ENCODE measurements at regions not wholly inside any gene's neighbourhood (a gene's known extent, or its start where the extent isn't known, plus 50 kb on each side); places are given as distances from the start of the nearest gene placed in this dataset.

DNA sequence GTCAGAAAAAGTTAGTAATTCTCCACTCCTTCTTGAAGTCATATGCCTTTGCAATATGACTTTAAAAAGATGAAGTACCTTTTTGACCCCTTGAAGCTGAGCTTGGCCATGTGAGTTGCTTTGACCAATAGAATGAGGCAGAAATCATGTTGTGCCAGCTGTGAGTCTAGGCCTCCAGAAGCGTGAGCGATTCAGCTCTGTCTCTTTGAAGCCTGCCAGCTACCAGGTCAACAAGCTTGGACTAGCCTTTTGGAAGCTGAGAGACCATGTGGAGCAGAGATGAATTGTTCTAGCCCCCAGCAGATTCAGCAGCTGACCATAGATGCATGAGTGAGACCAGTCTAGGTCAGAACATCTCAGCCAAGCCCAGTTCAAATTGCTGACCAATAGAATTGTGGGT lies 69.8 kb upstream of the EOMES start:
- TF ChIP-seq POLR2A (IDR thresholded peaks at IDR 0.05): no peak
- TF ChIP-seq, protein P1, sequence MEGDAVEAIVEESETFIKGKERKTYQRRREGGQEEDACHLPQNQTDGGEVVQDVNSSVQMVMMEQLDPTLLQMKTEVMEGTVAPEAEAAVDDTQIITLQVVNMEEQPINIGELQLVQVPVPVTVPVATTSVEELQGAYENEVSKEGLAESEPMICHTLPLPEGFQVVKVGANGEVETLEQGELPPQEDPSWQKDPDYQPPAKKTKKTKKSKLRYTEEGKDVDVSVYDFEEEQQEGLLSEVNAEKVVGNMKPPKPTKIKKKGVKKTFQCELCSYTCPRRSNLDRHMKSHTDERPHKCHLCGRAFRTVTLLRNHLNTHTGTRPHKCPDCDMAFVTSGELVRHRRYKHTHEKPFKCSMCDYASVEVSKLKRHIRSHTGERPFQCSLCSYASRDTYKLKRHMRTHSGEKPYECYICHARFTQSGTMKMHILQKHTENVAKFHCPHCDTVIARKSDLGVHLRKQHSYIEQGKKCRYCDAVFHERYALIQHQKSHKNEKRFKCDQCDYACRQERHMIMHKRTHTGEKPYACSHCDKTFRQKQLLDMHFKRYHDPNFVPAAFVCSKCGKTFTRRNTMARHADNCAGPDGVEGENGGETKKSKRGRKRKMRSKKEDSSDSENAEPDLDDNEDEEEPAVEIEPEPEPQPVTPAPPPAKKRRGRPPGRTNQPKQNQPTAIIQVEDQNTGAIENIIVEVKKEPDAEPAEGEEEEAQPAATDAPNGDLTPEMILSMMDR (IDR thresholded peaks at IDR 0.05): no peak
